GM18951 (cell line): ENCODE measurements at regions not wholly inside any gene's neighbourhood (a gene's known extent, or its start where the extent isn't known, plus 50 kb on each side); places are given as distances from the start of the nearest gene placed in this dataset.

ENCODE experiments used
- POLR2A ChIP-seq: IDR thresholded peaks from 4 replicates; pipeline ENCODE4 v1.6.1; 2011; ENCODE audit warnings: mild to moderate bottlenecking; ENCODE audit not compliant: insufficient read length, insufficient read depth; ENCODE audit errors: extremely low read depth
- in situ Hi-C: fragments of 300-500 bp; cut with MboI; formaldehyde crosslinking; loops from one replicate; pipeline ENCODE4 v1.12.0; 2022; ENCODE audit warnings: low sequenced_read_pairs, mixed read lengths, inconsistent platforms; ENCODE audit not compliant: unreplicated experiment

DNA sequence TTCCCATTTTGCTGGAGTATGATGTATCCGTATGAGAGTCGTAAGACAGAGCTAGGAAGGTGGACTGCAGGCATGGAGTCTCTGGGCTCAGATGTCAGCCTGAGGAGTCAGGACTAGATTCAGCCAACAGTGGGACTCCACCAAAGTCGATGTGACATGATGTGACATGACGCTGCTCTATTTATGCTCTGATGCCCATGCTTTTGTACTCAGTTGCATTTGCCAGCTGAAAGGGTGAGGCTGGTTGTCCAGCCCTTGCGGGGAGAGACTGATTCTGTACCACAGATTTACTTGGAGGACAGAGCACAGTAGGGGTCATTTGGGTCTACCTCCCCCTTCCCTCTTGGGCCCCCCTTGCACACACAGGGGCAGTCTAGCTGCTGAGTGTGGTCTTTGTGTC, 88.5 kb upstream of the ATG10 start:
- in situ Hi-C loops = no loop called here
- TF ChIP-seq POLR2A = no peak

DNA sequence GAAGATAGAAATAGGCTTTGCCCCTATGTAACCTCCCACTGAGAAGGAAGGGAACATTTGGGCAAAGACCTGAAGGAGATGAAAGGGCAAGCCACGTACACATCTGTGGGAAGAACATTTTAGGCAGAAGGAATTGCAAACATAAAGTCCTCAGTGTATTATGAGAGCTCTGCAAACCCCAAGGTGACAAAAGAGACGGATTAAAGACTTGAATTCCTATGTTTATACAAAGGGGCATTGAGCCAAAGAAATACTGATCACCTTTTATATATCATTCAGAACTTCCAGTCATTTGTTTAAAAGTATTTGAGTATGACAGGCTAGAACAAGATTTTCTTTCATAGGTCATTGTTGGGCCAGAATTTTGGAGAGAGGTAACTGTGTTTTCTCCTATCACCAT, 90.2 kb upstream of the ATG10 start:
- no peak for TF ChIP-seq POLR2A
- in situ Hi-C loops = no loop called here

DNA sequence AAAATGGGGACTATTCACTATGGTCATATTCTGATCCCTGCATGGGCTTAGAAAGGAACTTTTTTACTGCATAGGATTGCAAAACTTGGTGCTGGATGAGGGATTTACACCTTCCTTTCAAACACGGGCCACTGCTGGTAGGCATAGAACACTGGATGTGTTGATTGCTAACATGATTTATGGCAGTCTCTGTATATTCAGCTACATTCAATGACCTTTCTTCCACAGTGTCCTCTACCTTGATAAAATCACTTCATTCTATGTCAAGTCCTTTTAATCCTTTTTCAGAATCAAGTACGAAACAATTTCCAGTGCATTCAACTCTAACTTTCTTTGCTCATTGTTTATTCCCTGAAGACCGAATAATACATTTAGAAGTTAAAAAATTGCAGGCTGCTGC, 91.9 kb upstream of the ATG10 start:
- no peak for TF ChIP-seq POLR2A
- in situ Hi-C loops = no loop called here

DNA sequence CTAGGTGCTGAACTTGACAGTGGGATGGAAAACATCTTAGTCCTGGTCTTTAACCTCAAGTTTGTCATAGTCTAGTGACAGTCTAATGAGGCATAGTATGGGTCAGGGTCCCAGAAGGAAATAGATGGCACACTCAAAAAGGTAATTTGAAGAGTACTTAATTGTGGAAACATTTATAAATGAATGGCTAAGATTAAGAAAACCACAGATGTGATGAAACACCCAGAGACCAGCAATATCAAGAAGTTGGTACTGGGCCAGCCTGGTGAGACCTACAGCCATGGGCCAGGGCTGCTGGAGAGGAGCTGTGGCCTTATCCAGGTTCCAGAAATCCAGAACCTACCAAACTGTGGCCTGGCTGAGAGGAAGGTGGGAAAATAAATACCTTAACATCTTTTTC, 93.5 kb upstream of the ATG10 start:
- TF ChIP-seq POLR2A = no peak
- in situ Hi-C loops = no loop called here

DNA sequence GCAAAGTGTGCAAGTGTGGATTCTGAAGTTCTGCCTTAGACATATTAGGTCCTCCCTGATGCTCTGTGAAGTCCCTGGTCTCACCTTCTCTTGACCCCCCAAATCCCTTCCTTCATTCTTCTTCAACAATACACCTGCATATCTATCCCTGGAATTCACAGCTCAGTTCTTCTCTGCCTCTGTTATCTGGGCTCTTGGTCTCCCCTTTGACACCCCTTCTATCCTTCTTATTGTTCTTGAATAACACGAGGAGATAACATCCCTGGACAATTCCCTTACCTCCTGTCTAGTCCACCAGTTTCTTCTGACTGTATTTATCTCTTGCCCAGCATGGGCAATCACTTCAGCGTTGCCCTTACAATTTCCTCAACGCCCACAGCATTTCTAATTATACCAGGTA, 104.8 kb upstream of the ATG10 start:
- no peak for TF ChIP-seq POLR2A
- in situ Hi-C loops = no loop called here

DNA sequence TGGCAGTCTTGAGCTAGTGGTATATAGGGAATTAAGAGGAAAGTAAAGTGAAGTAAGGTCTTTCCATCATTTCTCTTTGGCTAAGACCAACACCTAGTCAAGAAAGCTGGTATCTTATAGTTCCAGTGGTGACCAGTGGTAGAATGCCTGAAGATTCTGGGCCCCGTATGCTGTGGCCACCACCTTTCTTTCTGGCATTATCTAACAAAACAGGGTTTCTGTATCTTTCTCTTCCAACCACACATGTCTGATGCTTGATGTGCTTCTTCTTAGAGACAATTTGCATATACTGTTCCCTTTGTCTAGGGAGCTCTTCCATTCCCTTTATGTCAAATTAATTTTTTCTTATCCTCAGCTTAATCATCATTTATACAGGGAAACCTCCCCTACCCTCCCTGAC, 109.9 kb upstream of the SSBP2 start:
- no peak for TF ChIP-seq POLR2A
- in situ Hi-C loops = no loop called here

DNA sequence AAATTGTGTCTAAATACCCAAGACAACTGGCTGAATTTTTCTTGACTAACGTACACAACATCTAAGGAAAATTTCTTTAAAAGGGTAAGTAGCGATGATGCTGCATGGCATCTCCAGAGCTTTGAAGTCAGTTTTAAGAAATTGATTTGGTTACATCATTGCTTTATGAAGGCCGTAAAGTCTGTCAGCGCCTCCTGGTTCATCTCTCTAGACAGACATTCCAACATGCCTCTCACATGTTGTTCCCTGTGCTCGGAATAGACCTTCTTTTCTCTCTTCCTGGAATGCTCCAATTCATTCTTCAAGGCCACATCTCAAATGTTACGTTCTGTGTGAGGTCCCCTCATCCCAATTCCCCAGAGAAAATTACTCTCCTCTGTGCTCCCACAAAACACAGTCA, 108.7 kb upstream of the SSBP2 start:
- in situ Hi-C loops = no loop called here
- TF ChIP-seq POLR2A = no peak

DNA sequence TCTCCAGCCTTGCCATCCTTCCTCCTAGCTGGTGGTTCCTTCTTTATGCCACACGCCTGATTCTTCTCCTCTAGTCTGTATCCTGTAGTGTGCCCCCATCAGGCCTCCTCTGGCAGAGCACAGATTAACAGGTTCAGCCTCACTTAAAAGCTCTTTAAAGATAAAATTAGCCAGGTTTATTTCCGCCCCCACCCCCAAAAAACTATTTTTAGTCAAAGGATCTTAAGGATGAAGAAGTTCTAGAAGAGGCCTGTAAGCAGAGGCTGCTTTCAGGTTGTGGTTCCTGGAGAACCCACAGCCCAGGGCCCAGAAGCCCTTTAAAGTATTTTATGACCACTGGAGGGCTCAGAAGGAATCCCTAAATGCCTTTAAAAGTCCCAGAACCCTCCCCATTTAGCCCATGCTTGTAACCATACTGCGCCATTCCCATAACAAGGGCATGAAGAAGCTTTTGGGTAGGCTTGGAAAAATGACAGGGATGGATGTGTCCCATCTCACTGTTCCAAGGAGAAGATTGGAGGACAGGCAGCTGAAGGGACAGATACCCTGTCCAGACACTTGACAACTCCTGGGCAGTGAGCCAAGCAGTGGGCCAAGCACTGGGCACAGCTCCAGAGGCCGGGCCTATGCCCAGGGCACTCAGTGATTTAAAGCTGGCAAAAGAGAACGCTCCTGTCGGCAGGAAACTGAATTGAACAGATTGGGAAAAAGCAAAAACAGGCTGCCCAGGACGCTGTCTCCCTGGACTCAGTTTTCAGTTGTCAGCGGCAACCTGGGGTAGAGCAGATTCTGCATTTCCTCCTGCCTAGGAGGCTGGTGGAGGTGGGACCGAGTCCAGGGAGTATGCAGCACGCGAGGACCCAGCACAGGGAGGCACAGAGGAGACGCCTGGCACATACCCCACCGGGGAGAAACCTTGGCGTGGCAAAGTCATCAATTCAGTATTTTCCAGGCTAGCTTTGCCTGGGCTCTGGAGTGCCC, 106.3 kb upstream of the SSBP2 start:
- in situ Hi-C loops = no loop called here
- TF ChIP-seq POLR2A = no peak

DNA sequence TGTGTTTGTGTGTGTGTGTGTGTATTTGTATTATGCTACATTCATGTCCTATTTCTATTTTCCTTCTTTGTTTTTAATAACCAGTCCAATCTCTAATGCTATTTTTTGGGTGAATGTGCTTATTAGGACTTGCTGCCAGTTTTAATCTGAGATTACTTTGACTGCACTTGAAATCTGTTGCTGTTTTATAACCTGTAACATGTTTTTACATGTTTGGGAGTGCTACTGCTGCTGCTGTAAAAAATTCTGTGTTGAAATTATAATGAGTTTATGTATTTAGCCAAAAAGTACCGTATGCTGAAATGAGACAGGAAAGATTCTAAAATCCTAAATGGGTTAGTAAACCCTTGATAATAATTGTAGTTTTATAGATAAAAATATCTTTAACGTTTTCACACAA, 104.7 kb upstream of the SSBP2 start:
- TF ChIP-seq POLR2A = no peak
- in situ Hi-C loops = no loop called here

DNA sequence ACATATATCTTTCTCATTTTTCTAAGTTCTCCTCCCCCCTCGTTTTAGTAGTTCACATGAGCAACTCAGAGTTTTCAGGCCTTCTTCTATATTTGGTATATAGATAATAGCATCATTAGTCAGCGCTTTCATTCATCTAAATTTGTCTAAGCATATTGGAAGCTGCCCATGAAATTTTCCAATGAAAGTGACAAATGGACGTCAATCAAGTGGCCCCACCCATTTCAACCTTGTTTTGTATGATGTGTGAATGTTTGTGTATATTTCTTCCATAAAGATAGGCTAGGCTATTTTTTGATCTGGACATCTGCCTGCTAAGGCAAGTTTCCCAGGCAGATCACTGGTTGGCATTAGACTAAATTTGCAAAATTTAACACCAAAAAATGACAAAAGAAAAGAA, 104.0 kb upstream of the SSBP2 start:
- in situ Hi-C loops = no loop called here
- TF ChIP-seq POLR2A = no peak

DNA sequence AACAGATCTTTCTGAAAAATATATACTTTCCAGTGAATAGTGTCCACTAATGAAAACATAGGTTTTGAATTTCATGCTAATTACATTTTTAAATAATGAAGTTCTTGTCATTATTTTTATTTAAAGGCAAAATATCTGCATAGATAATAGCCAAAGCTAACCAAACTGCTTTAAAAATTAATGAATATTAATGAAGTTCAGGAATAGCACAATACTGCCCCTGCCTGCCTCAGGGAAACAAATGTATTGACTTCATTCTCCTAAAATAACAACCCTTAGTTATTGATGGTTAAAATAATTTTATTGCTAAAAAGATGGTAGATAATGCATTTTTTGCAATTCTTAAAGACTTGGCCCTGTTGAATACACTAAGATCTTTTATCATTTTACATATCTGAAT, 103.6 kb upstream of the SSBP2 start:
- in situ Hi-C loops = no loop called here
- no peak for TF ChIP-seq POLR2A

DNA sequence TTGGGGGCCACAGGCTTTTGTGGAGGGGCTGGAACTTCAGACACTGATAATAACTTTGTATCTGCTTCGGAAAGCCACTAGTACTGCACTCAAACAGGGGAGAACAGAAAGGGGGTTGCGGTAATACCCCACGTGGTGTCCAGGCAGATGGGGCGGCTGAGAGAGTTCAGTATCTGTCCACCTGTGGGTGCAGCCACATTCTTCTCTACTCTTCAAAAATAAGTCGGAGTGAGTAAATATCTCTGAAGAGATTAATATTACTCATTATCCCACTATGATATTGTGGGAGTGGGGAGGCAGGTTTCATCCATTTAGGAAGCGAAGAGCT, 102.1 kb upstream of the SSBP2 start:
- TF ChIP-seq POLR2A = no peak

DNA sequence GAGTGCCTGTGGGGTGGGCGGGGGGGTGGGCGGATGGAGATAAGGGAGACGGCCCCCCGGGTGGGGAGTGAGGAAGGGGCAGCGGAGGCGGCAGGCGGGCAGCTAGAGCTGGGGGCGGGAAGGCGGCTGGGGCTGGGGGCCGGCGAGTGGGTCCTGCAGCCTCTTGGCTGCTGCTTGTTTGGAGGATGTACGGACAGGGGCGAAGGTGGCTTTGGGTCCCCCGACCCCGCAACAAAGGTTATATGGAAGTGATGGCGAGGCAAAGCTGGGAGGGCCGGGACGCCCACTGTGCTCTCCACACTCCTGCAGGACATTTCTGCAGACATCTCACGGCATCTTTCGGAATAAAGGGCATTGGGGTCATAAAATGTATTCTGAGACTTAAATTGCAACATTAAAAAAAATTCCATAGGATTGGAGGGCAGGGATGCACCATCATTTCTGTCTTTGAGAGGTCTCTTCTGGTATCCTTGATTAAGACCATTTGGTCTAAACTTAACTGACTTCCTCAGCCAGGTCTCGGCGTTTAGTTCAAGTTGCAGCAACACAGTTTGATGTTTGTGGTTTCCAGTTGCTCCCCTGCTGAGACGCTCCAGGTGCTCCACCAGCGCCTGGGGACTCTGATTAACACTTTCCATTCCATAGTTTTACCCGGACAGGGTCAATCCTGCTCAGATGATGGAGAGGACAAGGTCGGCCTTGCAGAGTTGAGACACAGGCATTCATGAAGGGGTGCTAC, 101.6 kb upstream of the SSBP2 start:
- in situ Hi-C loops = no loop called here
- no peak for TF ChIP-seq POLR2A

More for the DNA sequence above, 102.1 kb upstream of the SSBP2 start:
- in situ Hi-C loops = no loop called here
